ENCODE measurements at regions not wholly inside any gene's neighbourhood (a gene's known extent, or its start where the extent isn't known, plus 50 kb on each side); places are given as distances from the start of the nearest gene placed in this dataset.

GRCh38 chr10:44070282-44070681 lies 314.6 kb downstream of the CXCL12 start:
- TF ChIP-seq SIN3A (IDR thresholded peaks at IDR 0.05; ENCODE audit: borderline replicate concordance, insufficient read depth, low read length) (no peak), TAF1 (IDR thresholded peaks at IDR 0.05; ENCODE audit: borderline replicate concordance, insufficient read depth, low read length) (no peak), POLR2AphosphoS5 (IDR thresholded peaks at IDR 0.05; ENCODE audit: low read depth, low read length) (no peak), REST (IDR thresholded peaks at IDR 0.05; ENCODE audit: insufficient read depth in 1 of 2, low read depth in 2 of 2, low read length in 2 of 2) (no peak), FOXP2 (optimal IDR thresholded peaks at IDR 0.05; ENCODE audit: borderline replicate concordance, extremely low read depth, extremely low read length, insufficient read depth) (no peak)
